HepG2 (cell line): ENCODE measurements at regions not wholly inside any gene's neighbourhood (a gene's known extent, or its start where the extent isn't known, plus 50 kb on each side); places are given as distances from the start of the nearest gene placed in this dataset.

Source experiments
- ATAC-seq: fragments of 200-7000 bp; cut with Tn5 transposase; 3 replicates; pipeline ENCODE4 v1.9.1; 2020; ENCODE audit warnings: mild to moderate bottlenecking, moderate library complexity
- BruUV-seq: library from RNA; stranded (reverse); fragments of 400-500 nt; replicated peaks from 2 replicates; lab custom pipeline; 2021; lab: Mats Ljungman, UMichigan
- CTCF ChIA-PET: fragments of 300-600 bp; formaldehyde crosslinking; extraction: SDS; loops from one replicate; lab custom pipeline; 2021; ENCODE audit warnings: low total read pairs, inconsistent platforms, low intra/inter-chr PET ratio; lab: Yijun Ruan, JAX
- POLR2A ChIA-PET: fragments of 350-600 bp; sonication (Branson Sonifier 250); formaldehyde crosslinking; loops from one replicate; lab custom pipeline; 2020; ENCODE audit warnings: antibody characterized with exemption, inconsistent platforms; lab: Yijun Ruan, JAX
- DNase-seq: peaks from one replicate; pipeline ENCODE4 v3.0.0-alpha.2; 2015; ENCODE audit warnings: low spot score
- FAIRE-seq: peaks from 3 replicates; lab custom pipeline; 2011; peaks lifted over from hg19 to GRCh38; lab: Jason Lieb, UNC
- H2AFZ ChIP-seq: one replicate; pipeline ENCODE4 v1.6.1; 2011; ENCODE audit warnings: low read length, inconsistent platforms
- H3K27ac ChIP-seq: fragments of 300-600 bp; 3 replicates; pipeline ENCODE4 v1.8.0; 2011; ENCODE audit warnings: mixed run types, mild to moderate bottlenecking, mixed read lengths, low read length, inconsistent platforms; ENCODE audit not compliant: insufficient read depth; ENCODE audit errors: extremely low read length
- H3K27me3 ChIP-seq, 2 experiments: fragments of 200-600 bp in 1 of 2; 2 replicates in 1 of 2; 3 replicates in 1 of 2; pipeline versions ENCODE4 v1.6.0 to v1.8.0; 2011; ENCODE audit warnings: low read length in 2 of 2, mild to moderate bottlenecking in 2 of 2, moderate library complexity in 2 of 2, inconsistent platforms in 1 of 2; ENCODE audit not compliant: insufficient read depth in 2 of 2, control insufficient read depth in 1 of 2
- H3K36me3 ChIP-seq, 2 experiments: fragments of 200-600 bp in 1 of 2; replicated peaks in 1 of 2; 2 replicates in 1 of 2; 3 replicates in 1 of 2; pipeline versions ENCODE4 v1.5.1 to v1.8.0; 2011; ENCODE audit warnings: low read length in 2 of 2, inconsistent platforms in 1 of 2; ENCODE audit not compliant: insufficient read depth in 2 of 2, control insufficient read depth in 1 of 2
- H3K4me1 ChIP-seq: 2 replicates; pipeline ENCODE4 v1.5.1; 2012; ENCODE audit warnings: low read length, inconsistent platforms; ENCODE audit not compliant: insufficient read depth
- H3K4me2 ChIP-seq: 2 replicates; pipeline ENCODE4 v1.6.0; 2011; ENCODE audit warnings: low read depth, low read length, inconsistent platforms
- H3K4me3 ChIP-seq, 3 experiments: fragments of 200-600 bp in 1 of 3; sonication (generic), shearing (Covaris generic) in 1 of 3; replicated peaks in 1 of 3; 2 replicates each; pipeline ENCODE4 v1.5.1; 2011 to 2016; ENCODE audit warnings: low read length in 3 of 3, inconsistent platforms in 2 of 3, low read depth in 2 of 3, mild to moderate bottlenecking in 2 of 3, control low read depth in 1 of 3, mixed read lengths in 1 of 3; ENCODE audit not compliant: insufficient read depth in 1 of 3
- H3K79me2 ChIP-seq: one replicate; pipeline ENCODE4 v1.6.1; 2011; ENCODE audit warnings: low read length, inconsistent platforms; ENCODE audit not compliant: insufficient read depth
- H3K9ac ChIP-seq: 2 replicates; pipeline ENCODE4 v1.6.0; 2011; ENCODE audit warnings: mild to moderate bottlenecking, low read depth, low read length, inconsistent platforms; ENCODE audit not compliant: insufficient read depth
- H3K9me3 ChIP-seq: 2 replicates; pipeline ENCODE4 v1.5.1; 2012; ENCODE audit warnings: mild to moderate bottlenecking, low read length
- H4K20me1 ChIP-seq: 2 replicates; pipeline ENCODE4 v1.6.0; 2011; ENCODE audit warnings: inconsistent platforms, mild to moderate bottlenecking, low read length, moderate library complexity; ENCODE audit not compliant: insufficient read depth
- FOXP1 ChIP-seq, 2 experiments: fragments of 450-650 bp in 1 of 2; IDR thresholded peaks; 2 replicates each; pipeline ENCODE4 v1.6.1; 2017 to 2018; ENCODE audit warnings: antibody characterized with exemption in 1 of 2
- GATA4 ChIP-seq: sonication (generic); IDR thresholded peaks from 2 replicates; pipeline ENCODE4 v1.6.1; 2016; ENCODE audit warnings: antibody characterized with exemption, low read depth, borderline replicate concordance
- HIC2 ChIP-seq: sonication (generic); formaldehyde crosslinking; IDR thresholded peaks from 2 replicates; pipeline ENCODE4 v1.9.0; 2022; ENCODE audit warnings: low read depth, missing genetic modification reagents
- NFE2 ChIP-seq: sonication (generic); formaldehyde crosslinking; IDR thresholded peaks from 2 replicates; pipeline ENCODE4 v1.4.0; 2020; ENCODE audit warnings: missing genetic modification reagents
- NFKBIZ ChIP-seq: IDR thresholded peaks from 2 replicates; pipeline ENCODE4 v1.6.1; 2018; ENCODE audit warnings: missing genetic modification reagents, missing compliant biosample characterization
- POGZ ChIP-seq: sonication (generic); formaldehyde crosslinking; IDR thresholded peaks from 2 replicates; pipeline ENCODE4 v1.4.0; 2020; ENCODE audit warnings: mild to moderate bottlenecking, missing genetic modification reagents
- SRSF1 ChIP-seq: fragments of 200-400 bp; formaldehyde crosslinking; optimal IDR thresholded peaks from 2 replicates; pipeline ENCODE3; 2017; ENCODE audit warnings: mild to moderate bottlenecking, low read depth, low read length, moderate library complexity
- TCF7 ChIP-seq: sonication (generic); IDR thresholded peaks from 2 replicates; pipeline ENCODE4 v1.6.1; 2016; ENCODE audit warnings: antibody characterized with exemption, low read depth
- TRIM24 ChIP-seq: sonication (generic); formaldehyde crosslinking; IDR thresholded peaks from 2 replicates; pipeline ENCODE4 v1.8.0; 2022; ENCODE audit warnings: mild to moderate bottlenecking, missing genetic modification reagents
- ZNF143 ChIP-seq: sonication (generic); formaldehyde crosslinking; IDR thresholded peaks from 2 replicates; pipeline ENCODE4 v1.4.0; 2020; ENCODE audit warnings: missing genetic modification reagents
- ZNF460 ChIP-seq: sonication (generic); formaldehyde crosslinking; IDR thresholded peaks from 2 replicates; pipeline ENCODE4 v1.5.1; 2020; ENCODE audit warnings: missing genetic modification reagents, mild to moderate bottlenecking, borderline replicate concordance
- ZNF562 ChIP-seq: sonication (generic); formaldehyde crosslinking; IDR thresholded peaks from 2 replicates; pipeline ENCODE4 v1.8.0; 2022; ENCODE audit warnings: missing genetic modification reagents, borderline replicate concordance
- ZNF564 ChIP-seq: sonication (generic); formaldehyde crosslinking; IDR thresholded peaks from 2 replicates; pipeline ENCODE4 v1.8.1; 2023; ENCODE audit warnings: mild to moderate bottlenecking, missing genetic modification reagents
- ZNF570 ChIP-seq: sonication (generic); formaldehyde crosslinking; IDR thresholded peaks from 2 replicates; pipeline ENCODE4 v1.4.0; 2020; ENCODE audit warnings: mild to moderate bottlenecking, missing genetic modification reagents, borderline replicate concordance
- ZNF770 ChIP-seq: sonication (generic); formaldehyde crosslinking; IDR thresholded peaks from 2 replicates; pipeline ENCODE4 v1.5.0; 2020; ENCODE audit warnings: mild to moderate bottlenecking, missing genetic modification reagents
- in situ Hi-C: cut with HindIII; loops from 2 replicates; pipeline ENCODE4 v1.10.0; 2017; ENCODE audit warnings: low pct_unique_long_range_greater_than_20kb; ENCODE audit not compliant: extremely low pct_ligation_motif_present
- intact Hi-C: fragments of 100-400 bp; cut with micrococcal nuclease; formaldehyde crosslinking; loops from one replicate; pipeline ENCODE4 v1.10.0; 2022; ENCODE audit not compliant: unreplicated experiment

- TF ChIP-seq ZNF460 (CRISPR knock-in tag) (no peak), GATA4 (no peak), POGZ (CRISPR knock-in tag) (no peak), FOXP1 (IDR thresholded peaks at IDR 0.05) (no peak), FOXP1 (CRISPR knock-in tag; IDR thresholded peaks at IDR 0.05) (no peak), NFE2 (CRISPR knock-in tag) (no peak), TRIM24 (CRISPR knock-in tag) (no peak), ZNF562 (no peak)
- TF ChIP-seq, all 625 proteins: peak for 0
Observed at GRCh38 chr18:60905699-60906098, 427.5 kb upstream of the CDH20 start (continued).

GRCh38 chr18:60910534-60910933 lies 422.7 kb upstream of the CDH20 start:
- H3K36me3 ChIP-seq: no peaks in the 10 kb centered on the region
- no peak overlapping the region for H3K4me2 ChIP-seq
- no peak overlapping the region for H3K27ac ChIP-seq
- in situ Hi-C loops: no loop called here
- H3K4me3 ChIP-seq: no peak overlapping the region
- no peak for DNase-seq
- ChIA-PET POLR2A (no interaction called here), CTCF (no interaction called here)
- H3K79me2 ChIP-seq: no peaks in the 10 kb centered on the region
- no peaks in the 10 kb centered on the region for H4K20me1 ChIP-seq
- no peak for FAIRE-seq
- no TSS peak for BruUV-seq
- no peaks in the 10 kb centered on the region for H3K4me1 ChIP-seq
- no peak overlapping the region for H2AFZ ChIP-seq
- intact Hi-C loops: no loop called here
- TF ChIP-seq ZNF564 (CRISPR knock-in tag) (no peak), ZNF770 (no peak), SRSF1 (no peak), TCF7 (no peak), ZNF143 (no peak), ZNF570 (CRISPR knock-in tag) (no peak), NFKBIZ (CRISPR knock-in tag) (no peak), HIC2 (CRISPR knock-in tag) (no peak)
- ATAC-seq: no peak
- H3K27me3 ChIP-seq: no peaks in the 10 kb centered on the region
- no peaks in the 10 kb centered on the region for H3K9me3 ChIP-seq
- no peak overlapping the region for H3K9ac ChIP-seq
